Sigmoid colon (tissue), 4 donors: ENCODE measurements at regions not wholly inside any gene's neighbourhood (a gene's known extent, or its start where the extent isn't known, plus 50 kb on each side); places are given as distances from the start of the nearest gene placed in this dataset.

Source experiments
- CTCF ChIP-seq, 4 experiments: fragments of 450-650 bp in 3 of 4; fragments of 200-600 bp in 1 of 4; IDR thresholded peaks; one replicate each; pipeline ENCODE4 v1.5.1; 2016 to 2019; ENCODE audit warnings: antibody characterized with exemption in 4 of 4, mild to moderate bottlenecking in 3 of 4, moderate library complexity in 2 of 4
- POLR2A ChIP-seq, 2 donors: fragments of 450-650 bp; IDR thresholded peaks; one replicate each; pipeline ENCODE4 v1.6.1; 2016; ENCODE audit warnings: antibody characterized with exemption in 2 of 2, mild to moderate bottlenecking in 2 of 2, moderate library complexity in 2 of 2
- POLR2AphosphoS5 ChIP-seq, 4 donors: sonication (generic); formaldehyde crosslinking; IDR thresholded peaks; one replicate each; pipeline ENCODE4 v1.6.1; 2017; ENCODE audit warnings: antibody characterized with exemption in 4 of 4

GRCh38 chr9:115587310-115587709, 469.4 kb upstream of the TNC start:
- TF ChIP-seq POLR2AphosphoS5 (IDR thresholded peaks at IDR 0.05) (no peak), POLR2A (IDR thresholded peaks at IDR 0.05) (no peak), CTCF (IDR thresholded peaks at IDR 0.05) (no peak)
